OCI-LY7 (cell line): ENCODE measurements at regions not wholly inside any gene's neighbourhood (a gene's known extent, or its start where the extent isn't known, plus 50 kb on each side); places are given as distances from the start of the nearest gene placed in this dataset.

Experiments
- BruUV-seq: library from RNA; stranded (reverse); fragments of 400-500 nt; replicated peaks from 2 replicates; lab custom pipeline; 2021; lab: Mats Ljungman, UMichigan
- CTCF ChIA-PET: fragments of 300-600 bp; sonication (Branson Sonifier 250); formaldehyde crosslinking; loops from one replicate; lab custom pipeline; 2022; ENCODE audit warnings: antibody characterized with exemption; ENCODE audit not compliant: unreplicated experiment; lab: Charles Lee
- POLR2A ChIA-PET: fragments of 300-600 bp; sonication (Branson Sonifier 250); formaldehyde crosslinking; loops from one replicate; lab custom pipeline; 2022; ENCODE audit warnings: antibody characterized with exemption; lab: Charles Lee
- DNase-seq: peaks from one replicate; pipeline ENCODE4 v3.0.0-alpha.2; 2015; ENCODE audit warnings: low spot score
- H2AFZ ChIP-seq: fragments of 200-600 bp; sonication (generic), shearing (Covaris generic); 2 replicates; pipeline ENCODE4 v1.6.1; 2014; ENCODE audit warnings: mild to moderate bottlenecking, antibody characterized with exemption, low read length, moderate library complexity
- H3K27ac ChIP-seq: fragments of 200-600 bp; sonication (generic); 2 replicates; pipeline ENCODE4 v1.5.1; 2014; ENCODE audit warnings: mixed run types, low read depth, mild to moderate bottlenecking, moderate library complexity, low read length, inconsistent platforms; ENCODE audit not compliant: poor library complexity, severe bottlenecking
- H3K36me3 ChIP-seq: fragments of 200-600 bp; sonication (generic); 2 replicates; pipeline ENCODE4 v1.6.1; 2014; ENCODE audit warnings: mild to moderate bottlenecking, antibody characterized with exemption, low read length, moderate library complexity, mixed read lengths; ENCODE audit not compliant: insufficient read depth
- H3K4me1 ChIP-seq: fragments of 200-600 bp; sonication (generic); 2 replicates; pipeline ENCODE4 v1.5.1; 2014; ENCODE audit warnings: mild to moderate bottlenecking, low read length; ENCODE audit not compliant: insufficient read depth, poor library complexity, severe bottlenecking
- H3K4me2 ChIP-seq: fragments of 200-600 bp; sonication (generic); 2 replicates; pipeline ENCODE4 v1.6.1; 2014; ENCODE audit warnings: mild to moderate bottlenecking, low read length
- H3K4me3 ChIP-seq: fragments of 200-600 bp; sonication (generic); 2 replicates; pipeline ENCODE4 v1.5.1; 2014; ENCODE audit warnings: mild to moderate bottlenecking, low read depth, low read length; ENCODE audit not compliant: poor library complexity, severe bottlenecking
- H3K79me2 ChIP-seq: fragments of 200-600 bp; sonication (generic); 2 replicates; pipeline ENCODE4 v1.6.1; 2016; ENCODE audit warnings: low read depth, mild to moderate bottlenecking, low read length, moderate library complexity, mixed read lengths; ENCODE audit not compliant: insufficient read depth
- H3K9me2 ChIP-seq: fragments of 200-600 bp; sonication (generic); 2 replicates; pipeline ENCODE4 v1.6.1; 2016; ENCODE audit warnings: mild to moderate bottlenecking, low read length, mixed read lengths; ENCODE audit not compliant: insufficient read depth
- H3K9me3 ChIP-seq: fragments of 200-600 bp; sonication (generic); 2 replicates; pipeline ENCODE4 v1.6.1; 2014; ENCODE audit warnings: mild to moderate bottlenecking, mixed run types, low read length, mixed read lengths
- H4K20me1 ChIP-seq: fragments of 200-600 bp; sonication (generic); 2 replicates; pipeline ENCODE4 v1.6.1; 2014; ENCODE audit warnings: mild to moderate bottlenecking, antibody characterized with exemption, low read length, moderate library complexity, mixed read lengths; ENCODE audit not compliant: insufficient read depth
- CTCF ChIP-seq: fragments of 200-600 bp; sonication (generic); conservative IDR thresholded peaks from 2 replicates; pipeline ENCODE4 v1.5.1; 2014; ENCODE audit warnings: mild to moderate bottlenecking, antibody characterized with exemption, low read length, moderate library complexity, mixed read lengths
- EZH2phosphoT487 ChIP-seq: fragments of 200-600 bp; sonication (generic); IDR thresholded peaks from 2 replicates; pipeline ENCODE4 v1.6.1; 2018; ENCODE audit warnings: low read depth, borderline replicate concordance, mild to moderate bottlenecking, mixed run types, antibody characterized with exemption, low read length, moderate library complexity, mixed read lengths
- intact Hi-C: fragments of 100-400 bp; cut with micrococcal nuclease; formaldehyde crosslinking; loops from one replicate; pipeline ENCODE4 v1.10.0; 2022; ENCODE audit not compliant: unreplicated experiment

DNA sequence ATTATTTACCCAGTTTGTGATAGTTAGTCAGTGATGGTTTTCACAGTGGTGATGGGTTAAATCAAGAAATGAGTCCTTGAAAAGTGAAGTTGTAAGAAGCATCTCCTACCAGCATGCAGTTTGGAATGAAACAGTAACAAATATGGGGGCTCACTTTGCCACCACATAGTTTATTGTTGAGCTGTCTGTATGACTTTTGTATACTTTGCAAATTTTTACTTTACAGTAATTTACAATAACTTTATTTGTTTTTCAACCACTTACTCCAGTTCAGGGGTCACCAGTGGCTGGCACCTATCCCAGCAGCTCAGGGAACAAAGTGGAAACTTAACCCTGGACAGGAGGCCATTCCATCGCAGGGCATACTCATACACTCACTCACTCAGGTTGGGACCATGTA is 64.5 kb upstream of the ANKRD50 start:
- intact Hi-C loops: no loop called here
- Histone ChIP-seq H3K4me2 (no peak overlapping the region), H2AFZ (no peak overlapping the region), H3K27ac (no peak overlapping the region), H3K4me3 (no peak overlapping the region), H3K79me2 (no peaks in the 10 kb centered on the region), H3K9me3 (no peaks in the 10 kb centered on the region), H4K20me1 (no peaks in the 10 kb centered on the region), H3K4me1 (no peaks in the 10 kb centered on the region), H3K9me2 (no peaks in the 10 kb centered on the region), H3K36me3 (no peaks in the 10 kb centered on the region)
- no peak for DNase-seq
- CTCF ChIA-PET: no interaction called here
- POLR2A ChIA-PET: no interaction called here
- TF ChIP-seq EZH2phosphoT487 (no peak), CTCF (no peak)
- no TSS peak for BruUV-seq

DNA sequence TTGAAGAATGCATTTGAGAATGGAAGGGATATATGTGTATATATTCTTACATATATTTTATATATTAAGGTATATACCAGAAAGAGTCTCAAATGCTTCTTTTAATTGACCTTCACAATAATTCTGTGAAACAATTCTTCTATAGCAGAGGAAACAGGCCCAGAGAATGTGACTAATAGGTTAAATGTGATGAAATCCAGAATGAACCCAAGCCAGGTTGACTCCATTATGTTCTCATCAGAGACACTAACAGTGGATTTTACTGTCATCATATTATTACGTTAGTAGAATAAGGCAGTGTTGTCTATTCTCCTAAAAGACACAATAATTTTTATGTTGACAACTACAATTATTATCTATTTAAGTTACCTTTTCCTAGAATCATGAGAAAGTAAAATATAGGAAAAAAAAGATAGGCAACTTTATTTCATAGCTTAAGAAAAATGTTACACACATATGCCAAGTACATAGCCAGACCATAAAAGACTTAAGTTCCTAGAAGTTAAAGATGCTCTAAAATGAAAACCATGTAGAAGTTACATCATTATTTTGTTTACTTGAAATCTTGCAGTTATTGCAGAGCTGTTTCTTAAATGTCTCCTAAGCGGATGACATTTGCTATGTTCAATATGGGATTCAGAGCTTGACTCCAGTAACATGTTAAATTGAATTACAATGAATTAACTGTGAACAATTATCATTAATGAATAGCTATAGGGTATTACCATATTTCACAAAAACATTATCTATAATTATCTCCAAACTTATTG is 56.2 kb upstream of the ANKRD50 start:
- TF ChIP-seq CTCF (no peak), EZH2phosphoT487 (no peak)
- Histone ChIP-seq H3K79me2 (no peaks in the 10 kb centered on the region), H3K4me1 (no peaks in the 10 kb centered on the region), H3K9me2 (no peaks in the 10 kb centered on the region), H2AFZ (no peak overlapping the region), H3K4me2 (no peak overlapping the region), H3K4me3 (no peak overlapping the region), H3K27ac (no peak overlapping the region), H3K36me3 (no peaks in the 10 kb centered on the region), H3K9me3 (no peaks in the 10 kb centered on the region), H4K20me1 (no peaks in the 10 kb centered on the region)
- ChIA-PET POLR2A (interaction anchor here (0.6 to 2.2 kb wide), 4 partner anchors 10 to 340 kb away, joined by 3 to 7 read pairs (median 4); no protein-coding TSS in a partner anchor), CTCF (no interaction called here)
- DNase-seq: no peak
- intact Hi-C loops: no loop called here
- BruUV-seq: no TSS peak

DNA sequence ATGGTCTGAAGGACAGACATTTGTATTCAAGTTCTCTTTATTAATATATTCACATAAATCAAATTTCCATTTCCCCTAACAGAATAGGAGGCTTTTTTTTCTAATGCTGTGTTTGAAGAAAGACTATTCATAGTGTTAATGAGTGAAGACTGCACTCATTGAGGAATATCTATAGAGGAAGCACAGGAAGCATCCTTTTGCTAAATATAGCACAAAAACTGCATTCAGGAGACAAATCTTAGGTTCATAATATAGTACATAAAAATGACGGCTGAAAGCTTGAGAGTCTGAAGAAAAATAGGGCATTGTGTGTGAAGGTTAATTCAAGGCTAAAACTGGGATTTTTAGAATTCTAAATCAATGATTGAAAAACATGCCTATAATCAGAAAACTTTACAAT is 50.4 kb upstream of the ANKRD50 start:
- no peak overlapping the region for H3K27ac ChIP-seq
- H3K4me1 ChIP-seq: no peaks in the 10 kb centered on the region
- intact Hi-C loops: no loop called here
- H2AFZ ChIP-seq: no peak overlapping the region
- no peaks in the 10 kb centered on the region for H3K9me3 ChIP-seq
- CTCF ChIA-PET: no interaction called here
- H3K79me2 ChIP-seq: no peaks in the 10 kb centered on the region
- H4K20me1 ChIP-seq: no peaks in the 10 kb centered on the region
- no peaks in the 10 kb centered on the region for H3K9me2 ChIP-seq
- H3K36me3 ChIP-seq: no peaks in the 10 kb centered on the region
- POLR2A ChIA-PET: no interaction called here
- H3K4me2 ChIP-seq: no peak overlapping the region
- H3K4me3 ChIP-seq: no peak overlapping the region
- no peak for DNase-seq
- BruUV-seq: no TSS peak
- TF ChIP-seq CTCF (no peak), EZH2phosphoT487 (no peak)
